DOHH2 (cell line): ENCODE measurements at regions not wholly inside any gene's neighbourhood (a gene's known extent, or its start where the extent isn't known, plus 50 kb on each side); places are given as distances from the start of the nearest gene placed in this dataset.

ENCODE experiments used
- EZH2phosphoT487 ChIP-seq: fragments of 200-600 bp; sonication (generic); IDR thresholded peaks from 2 replicates; pipeline ENCODE4 v1.6.1; 2017; ENCODE audit warnings: borderline replicate concordance, mild to moderate bottlenecking, antibody characterized with exemption, low read length, moderate library complexity, mixed read lengths
- TF ChIP-seq, protein P1 (sequence below): fragments of 200-600 bp; sonication (generic); IDR thresholded peaks from one replicate; pipeline ENCODE4 v1.5.1; 2014; ENCODE audit warnings: antibody characterized with exemption, mild to moderate bottlenecking, low read depth, low read length; ENCODE audit not compliant: poor library complexity, severe bottlenecking

DNA sequence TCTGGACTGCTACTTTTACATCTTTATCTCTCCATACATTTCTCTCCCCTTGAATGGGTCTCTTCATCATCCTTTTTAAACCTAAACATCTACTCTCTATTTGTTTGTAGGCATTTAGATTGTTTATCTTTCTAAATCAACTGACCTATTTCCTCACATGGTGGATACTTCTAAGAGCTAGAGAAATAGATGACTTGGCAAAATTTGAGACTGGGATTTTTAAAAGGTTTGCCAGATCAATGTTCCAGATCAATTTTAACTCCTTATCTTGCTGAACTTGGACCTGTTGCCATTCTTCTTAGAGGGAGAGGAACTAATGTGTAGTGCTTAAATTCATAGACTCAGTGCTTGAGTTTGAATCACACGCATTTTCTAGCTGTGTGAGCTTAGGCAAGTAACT is 144.2 kb upstream of the STEAP4 start:
- TF ChIP-seq, protein P1, sequence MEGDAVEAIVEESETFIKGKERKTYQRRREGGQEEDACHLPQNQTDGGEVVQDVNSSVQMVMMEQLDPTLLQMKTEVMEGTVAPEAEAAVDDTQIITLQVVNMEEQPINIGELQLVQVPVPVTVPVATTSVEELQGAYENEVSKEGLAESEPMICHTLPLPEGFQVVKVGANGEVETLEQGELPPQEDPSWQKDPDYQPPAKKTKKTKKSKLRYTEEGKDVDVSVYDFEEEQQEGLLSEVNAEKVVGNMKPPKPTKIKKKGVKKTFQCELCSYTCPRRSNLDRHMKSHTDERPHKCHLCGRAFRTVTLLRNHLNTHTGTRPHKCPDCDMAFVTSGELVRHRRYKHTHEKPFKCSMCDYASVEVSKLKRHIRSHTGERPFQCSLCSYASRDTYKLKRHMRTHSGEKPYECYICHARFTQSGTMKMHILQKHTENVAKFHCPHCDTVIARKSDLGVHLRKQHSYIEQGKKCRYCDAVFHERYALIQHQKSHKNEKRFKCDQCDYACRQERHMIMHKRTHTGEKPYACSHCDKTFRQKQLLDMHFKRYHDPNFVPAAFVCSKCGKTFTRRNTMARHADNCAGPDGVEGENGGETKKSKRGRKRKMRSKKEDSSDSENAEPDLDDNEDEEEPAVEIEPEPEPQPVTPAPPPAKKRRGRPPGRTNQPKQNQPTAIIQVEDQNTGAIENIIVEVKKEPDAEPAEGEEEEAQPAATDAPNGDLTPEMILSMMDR: no peak
- no peak for TF ChIP-seq EZH2phosphoT487
